ENCODE measurements at regions not wholly inside any gene's neighbourhood (a gene's known extent, or its start where the extent isn't known, plus 50 kb on each side); places are given as distances from the start of the nearest gene placed in this dataset.
"Not testable (repeated sequence)": the region's sequence is repeated elsewhere in the genome, so short reads cannot be mapped to it uniquely, and the experiment has no call there.

- no peaks in the 10 kb centered on the region for H3K9me3 ChIP-seq (ENCODE audit: low read depth, low read length)
- no peak for TF ChIP-seq FOXP2 (optimal IDR thresholded peaks at IDR 0.05; ENCODE audit: control extremely low read depth, extremely low read length, insufficient read depth)
- no peak overlapping the region for H3K9ac ChIP-seq (ENCODE audit: insufficient read length)
- no peak overlapping the region for H3K27ac ChIP-seq
- H3K36me3 ChIP-seq (ENCODE audit: insufficient read depth, low read length), result no peaks in the 10 kb centered on the region
- no peak overlapping the region for H3K4me3 ChIP-seq
- DNase-seq (ENCODE audit: low read depth, low spot score), result no peak
Observed at GRCh38 chr5:142211918-142212317, 103.3 kb downstream of the NDFIP1 start.

GRCh38 chr5:142210864-142211412, 102.4 kb downstream of the NDFIP1 start:
- Histone ChIP-seq H3K9ac (ENCODE audit: insufficient read length) (no peak overlapping the region), H3K36me3 (ENCODE audit: insufficient read depth, low read length) (no peaks in the 10 kb centered on the region), H3K27ac (no peak overlapping the region), H3K9me3 (ENCODE audit: low read depth, low read length) (no peaks in the 10 kb centered on the region), H3K4me3 (no peak overlapping the region)
- DNase-seq (ENCODE audit: low read depth, low spot score), result no peak
- TF ChIP-seq POLR2AphosphoS5 (IDR thresholded peaks at IDR 0.05; ENCODE audit: borderline replicate concordance, low read depth, low read length), result no peak
- TF ChIP-seq FOXP2 (optimal IDR thresholded peaks at IDR 0.05; ENCODE audit: control extremely low read depth, extremely low read length, insufficient read depth), result no peak
- no peak for TF ChIP-seq EZH2 (IDR thresholded peaks at IDR 0.05)

- H3K36me3 ChIP-seq (ENCODE audit: insufficient read depth, low read length), result no peaks in the 10 kb centered on the region
- H3K27ac ChIP-seq, result no peak overlapping the region
- no peak overlapping the region for H3K4me3 ChIP-seq
- H3K9ac ChIP-seq (ENCODE audit: insufficient read length), result no peak overlapping the region
- no peak for TF ChIP-seq EZH2 (IDR thresholded peaks at IDR 0.05)
- no peak for TF ChIP-seq FOXP2 (optimal IDR thresholded peaks at IDR 0.05; ENCODE audit: control extremely low read depth, extremely low read length, insufficient read depth)
- TF ChIP-seq POLR2AphosphoS5 (IDR thresholded peaks at IDR 0.05; ENCODE audit: borderline replicate concordance, low read depth, low read length), result no peak
- no peak for DNase-seq (ENCODE audit: low read depth, low spot score)
- no peaks in the 10 kb centered on the region for H3K9me3 ChIP-seq (ENCODE audit: low read depth, low read length)
Observed at GRCh38 chr5:142210011-142210410, 101.4 kb downstream of the NDFIP1 start.

- DNase-seq (ENCODE audit: low read depth, low spot score), result no peak
- H3K27ac ChIP-seq, result no peak overlapping the region
- no peaks in the 10 kb centered on the region for H3K36me3 ChIP-seq (ENCODE audit: insufficient read depth, low read length)
- no peak overlapping the region for H3K9ac ChIP-seq (ENCODE audit: insufficient read length)
- H3K4me3 ChIP-seq, result no peak overlapping the region
- no peaks in the 10 kb centered on the region for H3K9me3 ChIP-seq (ENCODE audit: low read depth, low read length)
- TF ChIP-seq POLR2AphosphoS5 (IDR thresholded peaks at IDR 0.05; ENCODE audit: borderline replicate concordance, low read depth, low read length) (no peak), EZH2 (IDR thresholded peaks at IDR 0.05) (no peak), FOXP2 (optimal IDR thresholded peaks at IDR 0.05; ENCODE audit: control extremely low read depth, extremely low read length, insufficient read depth) (no peak)
Observed at GRCh38 chr5:142208777-142209312, 100.3 kb downstream of the NDFIP1 start.

GRCh38 chr5:142208244-142208643, 99.7 kb downstream of the NDFIP1 start:
- not testable (repeated sequence) for DNase-seq (ENCODE audit: low read depth, low spot score); H3K27ac ChIP-seq; H3K9ac ChIP-seq (ENCODE audit: insufficient read length); H3K9me3 ChIP-seq (ENCODE audit: low read depth, low read length); H3K4me3 ChIP-seq; H3K36me3 ChIP-seq (ENCODE audit: insufficient read depth, low read length)

- TF ChIP-seq POLR2AphosphoS5 (IDR thresholded peaks at IDR 0.05; ENCODE audit: borderline replicate concordance, low read depth, low read length) (no peak), EZH2 (IDR thresholded peaks at IDR 0.05) (no peak), FOXP2 (optimal IDR thresholded peaks at IDR 0.05; ENCODE audit: control extremely low read depth, extremely low read length, insufficient read depth) (no peak)
- Histone ChIP-seq H3K4me3 (no peak overlapping the region), H3K36me3 (ENCODE audit: insufficient read depth, low read length) (no peaks in the 10 kb centered on the region), H3K27ac (no peak overlapping the region), H3K9ac (ENCODE audit: insufficient read length) (no peak overlapping the region), H3K9me3 (ENCODE audit: low read depth, low read length) (no peaks in the 10 kb centered on the region)
- DNase-seq (ENCODE audit: low read depth, low spot score), result no peak
Observed at GRCh38 chr5:142206801-142207200, 98.2 kb downstream of the NDFIP1 start.

GRCh38 chr5:142204219-142204618, 95.6 kb downstream of the NDFIP1 start:
- no peaks in the 10 kb centered on the region for H3K36me3 ChIP-seq (ENCODE audit: insufficient read depth, low read length)
- no peaks in the 10 kb centered on the region for H3K9me3 ChIP-seq (ENCODE audit: low read depth, low read length)
- no peak for DNase-seq (ENCODE audit: low read depth, low spot score)
- no peak overlapping the region for H3K27ac ChIP-seq
- no peak overlapping the region for H3K4me3 ChIP-seq
- TF ChIP-seq POLR2AphosphoS5 (IDR thresholded peaks at IDR 0.05; ENCODE audit: borderline replicate concordance, low read depth, low read length) (no peak), EZH2 (IDR thresholded peaks at IDR 0.05) (no peak), FOXP2 (optimal IDR thresholded peaks at IDR 0.05; ENCODE audit: control extremely low read depth, extremely low read length, insufficient read depth) (no peak)
- H3K9ac ChIP-seq (ENCODE audit: insufficient read length), result no peak overlapping the region
